MM.1S (cell line): ENCODE measurements at regions not wholly inside any gene's neighbourhood (a gene's known extent, or its start where the extent isn't known, plus 50 kb on each side); places are given as distances from the start of the nearest gene placed in this dataset.
"Not testable (repeated sequence)": the region's sequence is repeated elsewhere in the genome, so short reads cannot be mapped to it uniquely, and the experiment has no call there.

Experiments
- DNase-seq: peaks from one replicate; pipeline ENCODE4 v3.0.0-alpha.2; 2015
- H2AFZ ChIP-seq: fragments of 300-600 bp; sonication (generic); 2 replicates; pipeline ENCODE4 v1.6.0; 2016; ENCODE audit warnings: antibody characterized with exemption, low read length
- H3F3A ChIP-seq: fragments of 300-600 bp; sonication (generic); 2 replicates; pipeline ENCODE4 v1.6.1; 2016; ENCODE audit warnings: mild to moderate bottlenecking, antibody characterized with exemption, low read length, moderate library complexity, mixed read lengths; ENCODE audit not compliant: insufficient read depth
- H3K27ac ChIP-seq: fragments of 300-600 bp; sonication (generic); 2 replicates; pipeline ENCODE4 v1.5.1; 2016; ENCODE audit warnings: mild to moderate bottlenecking, low read length
- H3K27me3 ChIP-seq: fragments of 300-600 bp; sonication (generic); replicated peaks from 2 replicates; pipeline ENCODE4 v1.6.0; 2016; ENCODE audit warnings: low read length; ENCODE audit not compliant: insufficient read depth
- H3K36me3 ChIP-seq: fragments of 300-600 bp; sonication (generic); replicated peaks from 2 replicates; pipeline ENCODE4 v1.6.1; 2016; ENCODE audit warnings: mild to moderate bottlenecking, low read length, mixed read lengths; ENCODE audit not compliant: insufficient read depth
- H3K4me1 ChIP-seq: fragments of 300-600 bp; sonication (generic); 2 replicates; pipeline ENCODE4 v1.6.1; 2016; ENCODE audit warnings: low read length, mixed read lengths
- H3K4me2 ChIP-seq: fragments of 300-600 bp; sonication (generic); 2 replicates; pipeline ENCODE4 v1.6.0; 2016; ENCODE audit warnings: low read depth, low read length
- H3K4me3 ChIP-seq: fragments of 300-600 bp; sonication (generic); 2 replicates; pipeline ENCODE4 v1.5.1; 2016; ENCODE audit warnings: low read length, mixed read lengths
- H3K79me2 ChIP-seq: fragments of 300-600 bp; sonication (generic); 2 replicates; pipeline ENCODE4 v1.6.1; 2016; ENCODE audit warnings: mixed run types, low read length, mixed read lengths
- H3K9ac ChIP-seq: fragments of 300-600 bp; sonication (generic); 2 replicates; pipeline ENCODE4 v1.6.1; 2016; ENCODE audit warnings: low read length, mixed read lengths
- H3K9me2 ChIP-seq: fragments of 300-600 bp; sonication (generic); replicated peaks from 2 replicates; pipeline ENCODE4 v1.6.1; 2016; ENCODE audit warnings: mild to moderate bottlenecking, low read length, mixed read lengths; ENCODE audit not compliant: insufficient read depth
- H3K9me3 ChIP-seq: fragments of 300-600 bp; sonication (generic); replicated peaks from 2 replicates; pipeline ENCODE4 v1.6.1; 2016; ENCODE audit warnings: mild to moderate bottlenecking, low read length, mixed read lengths; ENCODE audit not compliant: insufficient read depth
- H4K20me1 ChIP-seq: fragments of 300-600 bp; sonication (generic); 2 replicates; pipeline ENCODE4 v1.6.1; 2016; ENCODE audit warnings: mild to moderate bottlenecking, low read length, moderate library complexity, mixed read lengths; ENCODE audit not compliant: insufficient read depth
- EZH2 ChIP-seq: fragments of 300-600 bp; sonication (generic); optimal IDR thresholded peaks from 2 replicates; pipeline ENCODE3; 2017; ENCODE audit warnings: low read depth, mild to moderate bottlenecking, antibody characterized with exemption, low read length, mixed read lengths
- EZH2phosphoT487 ChIP-seq: fragments of 300-600 bp; sonication (generic); IDR thresholded peaks from 2 replicates; pipeline ENCODE4 v1.6.1; 2018; ENCODE audit warnings: antibody characterized with exemption, low read length
- TF ChIP-seq, protein P1 (sequence below): fragments of 300-600 bp; sonication (generic); IDR thresholded peaks from 2 replicates; pipeline ENCODE4 v1.5.1; 2016; ENCODE audit warnings: antibody characterized with exemption, low read length, mixed read lengths

GRCh38 chr12:131327521-131328488, 374.1 kb downstream of the ADGRD1 start:
- H3K4me2 ChIP-seq = no peak overlapping the region
- no peaks in the 10 kb centered on the region for H3K9me3 ChIP-seq
- no peak overlapping the region for H3K4me3 ChIP-seq
- no peaks in the 10 kb centered on the region for H3K27me3 ChIP-seq
- H3K79me2 ChIP-seq = no peaks in the 10 kb centered on the region
- TF ChIP-seq, protein P1, sequence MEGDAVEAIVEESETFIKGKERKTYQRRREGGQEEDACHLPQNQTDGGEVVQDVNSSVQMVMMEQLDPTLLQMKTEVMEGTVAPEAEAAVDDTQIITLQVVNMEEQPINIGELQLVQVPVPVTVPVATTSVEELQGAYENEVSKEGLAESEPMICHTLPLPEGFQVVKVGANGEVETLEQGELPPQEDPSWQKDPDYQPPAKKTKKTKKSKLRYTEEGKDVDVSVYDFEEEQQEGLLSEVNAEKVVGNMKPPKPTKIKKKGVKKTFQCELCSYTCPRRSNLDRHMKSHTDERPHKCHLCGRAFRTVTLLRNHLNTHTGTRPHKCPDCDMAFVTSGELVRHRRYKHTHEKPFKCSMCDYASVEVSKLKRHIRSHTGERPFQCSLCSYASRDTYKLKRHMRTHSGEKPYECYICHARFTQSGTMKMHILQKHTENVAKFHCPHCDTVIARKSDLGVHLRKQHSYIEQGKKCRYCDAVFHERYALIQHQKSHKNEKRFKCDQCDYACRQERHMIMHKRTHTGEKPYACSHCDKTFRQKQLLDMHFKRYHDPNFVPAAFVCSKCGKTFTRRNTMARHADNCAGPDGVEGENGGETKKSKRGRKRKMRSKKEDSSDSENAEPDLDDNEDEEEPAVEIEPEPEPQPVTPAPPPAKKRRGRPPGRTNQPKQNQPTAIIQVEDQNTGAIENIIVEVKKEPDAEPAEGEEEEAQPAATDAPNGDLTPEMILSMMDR = no peak
- TF ChIP-seq EZH2phosphoT487 = no peak
- TF ChIP-seq EZH2 = no peak
- no peaks in the 10 kb centered on the region for H3K36me3 ChIP-seq
- DNase-seq = no peak
- no peak overlapping the region for H3K27ac ChIP-seq
- no peaks in the 10 kb centered on the region for H3K4me1 ChIP-seq
- no peaks in the 10 kb centered on the region for H3F3A ChIP-seq
- H4K20me1 ChIP-seq = no peaks in the 10 kb centered on the region
- no peak overlapping the region for H3K9ac ChIP-seq
- H3K9me2 ChIP-seq = no peaks in the 10 kb centered on the region
- H2AFZ ChIP-seq = no peak overlapping the region

GRCh38 chr12:131328861-131329845, 375.4 kb downstream of the ADGRD1 start:
- not testable (repeated sequence) for H3K36me3 ChIP-seq, H3K4me2 ChIP-seq, H2AFZ ChIP-seq, H3K4me1 ChIP-seq, H3K79me2 ChIP-seq, H3K9ac ChIP-seq, H3K27ac ChIP-seq, H4K20me1 ChIP-seq, H3K9me2 ChIP-seq, H3K9me3 ChIP-seq, H3K4me3 ChIP-seq, DNase-seq, H3F3A ChIP-seq, H3K27me3 ChIP-seq

GRCh38 chr12:131330106-131330815, 376.6 kb downstream of the ADGRD1 start:
- Histone ChIP-seq H3K4me2 (no peak overlapping the region), H3K9ac (no peak overlapping the region), H4K20me1 (no peaks in the 10 kb centered on the region), H3K9me3 (no peaks in the 10 kb centered on the region), H2AFZ (no peak overlapping the region), H3K27me3 (no peaks in the 10 kb centered on the region), H3K4me1 (no peaks in the 10 kb centered on the region), H3K79me2 (no peaks in the 10 kb centered on the region), H3F3A (no peaks in the 10 kb centered on the region), H3K9me2 (no peaks in the 10 kb centered on the region), H3K36me3 (no peaks in the 10 kb centered on the region), H3K4me3 (no peak overlapping the region), H3K27ac (no peak overlapping the region)
- no peak for TF ChIP-seq EZH2phosphoT487
- no peak for TF ChIP-seq EZH2
- TF ChIP-seq, protein P1 = no peak
- DNase-seq = no peak
